ENCODE measurements at regions not wholly inside any gene's neighbourhood (a gene's known extent, or its start where the extent isn't known, plus 50 kb on each side); places are given as distances from the start of the nearest gene placed in this dataset.

- TF ChIP-seq POLR2A (IDR thresholded peaks at IDR 0.05; ENCODE audit: low read depth) (no peak), POLR2AphosphoS5 (IDR thresholded peaks at IDR 0.05) (no peak), CTCF (IDR thresholded peaks at IDR 0.05) (no peak), EP300 (IDR thresholded peaks at IDR 0.05) (no peak)
Observed at GRCh38 chr9:23319092-23319491, 506.9 kb downstream of the ELAVL2 start.

Measured in esophagus muscularis mucosa (tissue), 4 donors.